Pancreas (tissue), 10 donors: ENCODE measurements at regions not wholly inside any gene's neighbourhood (a gene's known extent, or its start where the extent isn't known, plus 50 kb on each side); places are given as distances from the start of the nearest gene placed in this dataset.

Source experiments
- ATAC-seq, 4 donors: fragments of 200-7000 bp; cut with Tn5 transposase; one replicate each; pipeline versions ENCODE4 v1.8.0 to v1.9.1; 2020; ENCODE audit warnings: mild to moderate bottlenecking in 4 of 4, moderate library complexity in 4 of 4
- DNase-seq, 6 donors: peaks; one replicate each; pipeline ENCODE4 v3.0.0-alpha.2; 2020
- FAIRE-seq: peaks from 2 replicates; lab custom pipeline; 2012; peaks lifted over from hg19 to GRCh38; lab: Jason Lieb, UNC
- H3K27ac ChIP-seq, 4 donors: fragments of 200-600 bp; sonication (generic); 1 replicate in 3 of 4; 2 replicates in 1 of 4; pipeline versions ENCODE4 v1.5.0 to v1.8.0; 2020
- H3K27me3 ChIP-seq, 4 donors: fragments of 200-600 bp; one replicate each; pipeline ENCODE4 v1.8.0; 2021
- H3K36me3 ChIP-seq, 3 donors: fragments of 200-600 bp; sonication (generic) in 1 of 3; one replicate each; pipeline versions ENCODE4 v1.5.0 to v1.8.0; 2020 to 2021
- H3K4me1 ChIP-seq, 3 donors: fragments of 200-600 bp; one replicate each; pipeline ENCODE4 v1.8.0; 2021
- H3K4me3 ChIP-seq, 4 donors: fragments of 200-600 bp; sonication (generic) in 2 of 4; one replicate each; pipeline versions ENCODE4 v1.5.0 to v1.8.0; 2020 to 2021
- H3K9me3 ChIP-seq, 4 donors: fragments of 200-600 bp; one replicate each; pipeline ENCODE4 v1.8.0; 2021
- WGBS, 2 donors: extraction: QIAGEN DNeasy Blood & Tissue Kit; methylation state at CpG; one replicate each; pipeline ENCODE4 v1.1.7; 2013; 5-methylcytosine and 5-hydroxymethylcytosine counted together
- intact Hi-C, 3 donors: fragments of 100-400 bp; cut with DNase I; formaldehyde crosslinking; loops; one replicate each; pipeline versions ENCODE4 v1.11.1 to v1.14.2; 2022
- TF ChIP-seq, protein P1 (sequence below), 4 donors: fragments of 200-600 bp; sonication (generic) in 3 of 4; IDR thresholded peaks; one replicate each; pipeline versions ENCODE4 v1.5.0 to v1.8.0; 2021; ENCODE audit warnings: antibody characterized with exemption in 4 of 4
- donor health status: healthy with polysubstance abuse.
- donor health status: DM: no; HTN: no; CAD: no; lungs with moderate emphysema.
- donor health status: DM: no; HTN: no; CAD: no.
- donor health status: control.
- donor health status: control.
- donor health status: Bipolar disorder and iron deficiency.
- donor health status: DM: yes; HTN: yes; CAD: no.
- donor health status: DM: no; HTN: no; CAD: no.
- donor health status: DM: no; HTN: no; CAD: no.
- donor health status: DM: yes; HTN: yes; CAD: no.

DNA sequence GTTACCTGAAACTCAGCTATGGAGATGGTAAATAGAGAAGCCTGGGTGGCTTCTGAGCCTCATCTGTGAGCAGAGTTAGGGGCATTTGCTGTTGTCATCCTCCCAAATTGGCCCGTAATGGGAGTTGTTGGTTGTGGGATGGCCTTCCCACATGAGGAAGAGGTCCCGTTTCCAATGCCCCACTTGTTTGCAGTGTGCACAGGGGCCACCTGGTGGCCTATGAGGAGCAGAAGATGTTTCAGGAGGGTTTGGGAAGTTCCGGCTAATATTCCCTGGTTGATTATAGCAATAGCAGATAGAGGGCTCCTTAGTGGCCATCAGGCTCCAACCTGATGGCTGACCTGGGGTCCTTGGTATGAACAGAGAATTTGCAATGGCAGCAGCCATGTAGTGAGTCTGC is 1546.5 kb downstream of the OTOL1 start:
- intact Hi-C loops: no loop called here
- ATAC-seq (no peak), FAIRE-seq (no peak), DNase-seq (no peak)
- no peak overlapping the region for H3K27ac ChIP-seq
- no peaks in the 10 kb centered on the region for H3K4me1 ChIP-seq
- no peak overlapping the region for H3K4me3 ChIP-seq
- H3K27me3 ChIP-seq: no peaks in the 10 kb centered on the region
- no peaks in the 10 kb centered on the region for H3K36me3 ChIP-seq
- H3K9me3 ChIP-seq: no peaks in the 10 kb centered on the region
- WGBS, 2 donors: 20 to 33% methylated on average over 3 of the region's 3 CpGs
- TF ChIP-seq, protein P1, sequence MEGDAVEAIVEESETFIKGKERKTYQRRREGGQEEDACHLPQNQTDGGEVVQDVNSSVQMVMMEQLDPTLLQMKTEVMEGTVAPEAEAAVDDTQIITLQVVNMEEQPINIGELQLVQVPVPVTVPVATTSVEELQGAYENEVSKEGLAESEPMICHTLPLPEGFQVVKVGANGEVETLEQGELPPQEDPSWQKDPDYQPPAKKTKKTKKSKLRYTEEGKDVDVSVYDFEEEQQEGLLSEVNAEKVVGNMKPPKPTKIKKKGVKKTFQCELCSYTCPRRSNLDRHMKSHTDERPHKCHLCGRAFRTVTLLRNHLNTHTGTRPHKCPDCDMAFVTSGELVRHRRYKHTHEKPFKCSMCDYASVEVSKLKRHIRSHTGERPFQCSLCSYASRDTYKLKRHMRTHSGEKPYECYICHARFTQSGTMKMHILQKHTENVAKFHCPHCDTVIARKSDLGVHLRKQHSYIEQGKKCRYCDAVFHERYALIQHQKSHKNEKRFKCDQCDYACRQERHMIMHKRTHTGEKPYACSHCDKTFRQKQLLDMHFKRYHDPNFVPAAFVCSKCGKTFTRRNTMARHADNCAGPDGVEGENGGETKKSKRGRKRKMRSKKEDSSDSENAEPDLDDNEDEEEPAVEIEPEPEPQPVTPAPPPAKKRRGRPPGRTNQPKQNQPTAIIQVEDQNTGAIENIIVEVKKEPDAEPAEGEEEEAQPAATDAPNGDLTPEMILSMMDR (IDR thresholded peaks at IDR 0.05): no peak

DNA sequence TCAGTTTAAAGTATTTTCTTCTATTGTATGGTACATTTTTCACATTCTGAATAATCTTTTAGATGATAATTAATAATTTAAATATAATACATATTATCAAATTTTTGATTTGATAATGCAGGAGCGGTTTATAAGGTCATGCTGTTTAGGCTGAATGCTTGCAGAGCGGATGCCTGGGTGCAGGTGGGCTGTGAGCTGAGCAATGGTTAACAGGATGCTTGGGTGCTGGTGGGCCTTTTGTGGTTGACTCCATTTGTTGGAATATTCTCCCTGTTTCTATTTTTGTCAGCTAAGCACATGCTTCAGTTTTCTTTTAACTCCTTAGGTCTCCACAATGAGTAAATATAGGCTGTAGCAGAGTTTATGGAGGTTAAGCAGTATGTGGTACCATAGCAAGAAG is 1549.3 kb downstream of the OTOL1 start:
- H3K27ac ChIP-seq: no peak overlapping the region
- TF ChIP-seq, protein P1 (IDR thresholded peaks at IDR 0.05): no peak
- intact Hi-C loops: no loop called here
- H3K27me3 ChIP-seq: no peaks in the 10 kb centered on the region
- ATAC-seq: no peak
- no peak for FAIRE-seq
- WGBS, 2 donors: 77 to 88% methylated on average over 2 of the region's 2 CpGs
- H3K4me1 ChIP-seq: no peaks in the 10 kb centered on the region
- DNase-seq: no peak
- H3K36me3 ChIP-seq: no peaks in the 10 kb centered on the region
- no peaks in the 10 kb centered on the region for H3K9me3 ChIP-seq
- H3K4me3 ChIP-seq: no peak overlapping the region

DNA sequence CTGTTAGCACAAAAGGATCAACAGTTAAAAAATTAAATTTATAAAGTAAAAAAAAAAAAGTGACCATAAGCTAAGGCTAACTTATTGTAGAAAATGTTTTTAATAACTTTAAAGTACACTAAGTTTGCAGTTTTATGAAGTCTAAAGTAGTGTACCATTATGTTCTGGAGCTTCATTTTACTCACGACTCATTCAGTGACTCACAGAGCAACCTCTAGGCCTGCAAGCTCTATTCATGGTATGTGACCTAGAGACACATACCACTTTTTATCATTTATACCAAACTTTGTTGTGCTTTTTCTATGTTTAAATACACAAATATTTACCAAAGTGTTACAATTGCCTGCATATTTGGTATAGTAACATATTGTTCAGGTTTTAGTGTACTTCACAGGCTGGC is 1552.3 kb downstream of the OTOL1 start:
- no peak for FAIRE-seq
- H3K9me3 ChIP-seq: no peaks in the 10 kb centered on the region
- ATAC-seq: no peak
- no peaks in the 10 kb centered on the region for H3K4me1 ChIP-seq
- TF ChIP-seq, protein P1 (IDR thresholded peaks at IDR 0.05): no peak
- H3K27me3 ChIP-seq: no peaks in the 10 kb centered on the region
- no peak overlapping the region for H3K27ac ChIP-seq
- DNase-seq: no peak
- intact Hi-C loops: no loop called here
- H3K4me3 ChIP-seq: no peak overlapping the region
- no peaks in the 10 kb centered on the region for H3K36me3 ChIP-seq
- WGBS, 2 donors: no CpG with 5 or more reads among the region's 1 CpG

DNA sequence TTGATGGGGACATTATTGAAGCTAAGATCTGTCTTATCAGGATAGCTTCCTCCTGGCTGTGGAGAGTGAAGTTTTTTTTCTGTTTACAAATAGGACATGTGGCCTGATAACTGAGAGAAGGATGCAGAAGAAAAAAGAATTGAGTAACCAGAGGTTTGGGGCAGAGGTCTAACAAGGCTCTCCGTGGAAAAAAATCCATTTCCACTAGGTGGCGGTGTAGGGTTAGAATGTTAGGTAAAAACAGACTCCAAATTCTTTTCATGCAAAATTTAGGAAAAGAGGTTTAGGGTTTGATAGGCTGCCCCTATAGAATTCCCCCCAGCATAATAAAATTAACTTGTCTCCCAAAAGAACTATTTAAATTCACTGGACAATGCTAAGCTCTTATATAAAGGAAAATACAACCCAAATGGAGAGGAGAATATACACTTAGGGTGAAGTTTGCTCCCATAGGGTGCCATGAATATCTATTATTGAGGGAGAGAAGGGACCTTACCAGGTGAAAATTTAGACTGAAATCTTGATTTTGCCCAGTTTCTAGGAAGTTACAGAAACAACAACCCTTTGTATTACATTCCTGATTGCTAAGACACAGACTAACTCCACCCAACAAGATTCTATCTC is 1560.4 kb downstream of the OTOL1 start:
- no peaks in the 10 kb centered on the region for H3K27me3 ChIP-seq
- no peak overlapping the region for H3K27ac ChIP-seq
- DNase-seq (peak in 1 of 6 donors; percentile 16), FAIRE-seq (no peak), ATAC-seq (peak in 1 of 4 donors; percentile 35)
- TF ChIP-seq, protein P1 (IDR thresholded peaks at IDR 0.05): peak in 2 of 4 donors; percentile 30 to 35
- no peaks in the 10 kb centered on the region for H3K4me1 ChIP-seq
- H3K4me3 ChIP-seq: no peak overlapping the region
- 9 to 10% methylated on average over 2 of the region's 2 CpGs for WGBS, 2 donors
- no peaks in the 10 kb centered on the region for H3K36me3 ChIP-seq
- H3K9me3 ChIP-seq: no peaks in the 10 kb centered on the region
- intact Hi-C loops: no loop called here

DNA sequence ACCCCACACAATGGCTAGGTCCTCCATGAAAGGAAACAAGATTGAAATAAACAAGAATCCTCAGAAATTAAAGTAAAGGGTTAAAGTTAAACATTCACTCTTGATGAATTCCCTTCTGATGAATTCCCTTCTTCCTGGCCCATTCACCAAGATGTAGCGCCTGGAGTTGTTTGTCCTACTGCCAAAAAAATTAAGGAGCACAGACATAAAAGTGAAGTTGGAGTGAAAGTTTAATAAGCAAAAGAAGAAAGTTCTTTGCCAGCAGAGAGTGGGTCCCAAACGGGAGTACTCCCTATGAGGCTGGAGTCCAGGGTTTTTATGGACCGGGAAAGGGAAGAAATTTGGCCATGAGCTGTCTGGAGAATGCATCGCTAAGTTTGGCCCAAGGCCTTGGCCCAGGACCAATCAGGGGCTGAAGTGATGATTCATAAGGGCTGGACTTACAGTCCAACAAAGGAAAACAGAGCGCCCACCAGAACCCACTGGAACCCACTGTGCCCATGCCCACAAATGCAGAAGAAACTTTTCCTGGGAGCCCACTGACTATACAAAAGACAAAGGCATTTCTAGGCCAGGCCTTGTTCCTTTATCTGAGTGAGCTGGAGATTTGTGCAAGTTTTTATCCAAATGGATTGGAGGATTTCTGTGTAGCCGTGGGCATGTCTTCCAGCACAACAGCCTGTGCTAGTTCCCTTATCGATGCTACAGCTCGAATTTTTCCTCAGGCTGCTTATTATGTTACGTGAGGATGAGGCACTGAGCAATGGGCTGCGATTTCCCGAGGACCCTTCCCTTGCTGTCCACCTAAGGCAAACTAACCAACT is 1561.6 kb downstream of the OTOL1 start:
- TF ChIP-seq, protein P1 (IDR thresholded peaks at IDR 0.05): no peak
- FAIRE-seq (no peak), DNase-seq (no peak), ATAC-seq (no peak)
- 51 to 71% methylated on average over 11 of the region's 11 CpGs for WGBS, 2 donors
- no peaks in the 10 kb centered on the region for H3K4me1 ChIP-seq
- no peaks in the 10 kb centered on the region for H3K27me3 ChIP-seq
- intact Hi-C loops: no loop called here
- no peak overlapping the region for H3K27ac ChIP-seq
- H3K36me3 ChIP-seq: no peaks in the 10 kb centered on the region
- no peaks in the 10 kb centered on the region for H3K9me3 ChIP-seq
- H3K4me3 ChIP-seq: no peak overlapping the region
